Activated CD8-positive, alpha-beta T cell treated with anti-CD3 and anti-CD28 coated beads for 36 hours (primary cell): ENCODE measurements at regions not wholly inside any gene's neighbourhood (a gene's known extent, or its start where the extent isn't known, plus 50 kb on each side); places are given as distances from the start of the nearest gene placed in this dataset.

ENCODE experiments used
- ATAC-seq: fragments of 200-7000 bp; cut with Tn5 transposase; one replicate; pipeline ENCODE4 v1.10.0; 2021; ENCODE audit warnings: mild to moderate bottlenecking, moderate library complexity
- CTCF ChIA-PET: fragments of 350-600 bp; sonication (Branson Sonifier 250); formaldehyde crosslinking; loops from one replicate; lab custom pipeline; 2021; ENCODE audit warnings: antibody characterized with exemption; lab: Charles Lee
- POLR2A ChIA-PET: fragments of 350-600 bp; sonication (Branson Sonifier 250); formaldehyde crosslinking; loops from one replicate; lab custom pipeline; 2021; ENCODE audit warnings: antibody characterized with exemption; lab: Charles Lee
- DNase-seq: peaks from one replicate; pipeline ENCODE4 v3.0.0-alpha.2; 2020
- H3K27ac Mint-ChIP-seq: one replicate; pipeline ENCODE4 v1.8.0; 2021; ENCODE audit warnings: mild to moderate bottlenecking, mixed read lengths
- H3K27me3 Mint-ChIP-seq: one replicate; pipeline ENCODE4 v1.8.0; 2021; ENCODE audit warnings: mixed read lengths
- H3K36me3 Mint-ChIP-seq: one replicate; pipeline ENCODE4 v1.8.0; 2021; ENCODE audit warnings: low read depth, mixed read lengths
- H3K4me1 Mint-ChIP-seq: one replicate; pipeline ENCODE4 v1.8.0; 2021; ENCODE audit warnings: low read depth, mixed read lengths
- H3K4me3 Mint-ChIP-seq: one replicate; pipeline ENCODE4 v1.8.0; 2021; ENCODE audit warnings: mild to moderate bottlenecking, moderate library complexity, mixed read lengths
- H3K9me3 Mint-ChIP-seq: one replicate; pipeline ENCODE4 v1.8.0; 2021; ENCODE audit warnings: mixed read lengths
- intact Hi-C: fragments of 100-400 bp; cut with micrococcal nuclease; formaldehyde crosslinking; loops from one replicate; pipeline ENCODE4 v1.10.0; 2022
- TF ChIP-seq, protein P1 (sequence below): fragments of 200-600 bp; IDR thresholded peaks from one replicate; pipeline ENCODE4 v1.8.0; 2022; ENCODE audit warnings: antibody characterized with exemption, mild to moderate bottlenecking

- Mint-ChIP-seq H3K4me3 (no peak overlapping the region), H3K4me1 (no peaks in the 10 kb centered on the region), H3K36me3 (no peaks in the 10 kb centered on the region), H3K27ac (no peak overlapping the region), H3K9me3 (peaks cover 1% of the 10 kb centered on the region), H3K27me3 (no peaks in the 10 kb centered on the region)
- CTCF ChIA-PET = no interaction called here
- intact Hi-C loops = no loop called here
- POLR2A ChIA-PET = no interaction called here
- DNase-seq (no peak), ATAC-seq (no peak)
- TF ChIP-seq, protein P1, sequence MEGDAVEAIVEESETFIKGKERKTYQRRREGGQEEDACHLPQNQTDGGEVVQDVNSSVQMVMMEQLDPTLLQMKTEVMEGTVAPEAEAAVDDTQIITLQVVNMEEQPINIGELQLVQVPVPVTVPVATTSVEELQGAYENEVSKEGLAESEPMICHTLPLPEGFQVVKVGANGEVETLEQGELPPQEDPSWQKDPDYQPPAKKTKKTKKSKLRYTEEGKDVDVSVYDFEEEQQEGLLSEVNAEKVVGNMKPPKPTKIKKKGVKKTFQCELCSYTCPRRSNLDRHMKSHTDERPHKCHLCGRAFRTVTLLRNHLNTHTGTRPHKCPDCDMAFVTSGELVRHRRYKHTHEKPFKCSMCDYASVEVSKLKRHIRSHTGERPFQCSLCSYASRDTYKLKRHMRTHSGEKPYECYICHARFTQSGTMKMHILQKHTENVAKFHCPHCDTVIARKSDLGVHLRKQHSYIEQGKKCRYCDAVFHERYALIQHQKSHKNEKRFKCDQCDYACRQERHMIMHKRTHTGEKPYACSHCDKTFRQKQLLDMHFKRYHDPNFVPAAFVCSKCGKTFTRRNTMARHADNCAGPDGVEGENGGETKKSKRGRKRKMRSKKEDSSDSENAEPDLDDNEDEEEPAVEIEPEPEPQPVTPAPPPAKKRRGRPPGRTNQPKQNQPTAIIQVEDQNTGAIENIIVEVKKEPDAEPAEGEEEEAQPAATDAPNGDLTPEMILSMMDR = no peak
Measured at GRCh38 chr13:82654861-82655855, 1227.1 kb downstream of the SLITRK1 start.

DNA sequence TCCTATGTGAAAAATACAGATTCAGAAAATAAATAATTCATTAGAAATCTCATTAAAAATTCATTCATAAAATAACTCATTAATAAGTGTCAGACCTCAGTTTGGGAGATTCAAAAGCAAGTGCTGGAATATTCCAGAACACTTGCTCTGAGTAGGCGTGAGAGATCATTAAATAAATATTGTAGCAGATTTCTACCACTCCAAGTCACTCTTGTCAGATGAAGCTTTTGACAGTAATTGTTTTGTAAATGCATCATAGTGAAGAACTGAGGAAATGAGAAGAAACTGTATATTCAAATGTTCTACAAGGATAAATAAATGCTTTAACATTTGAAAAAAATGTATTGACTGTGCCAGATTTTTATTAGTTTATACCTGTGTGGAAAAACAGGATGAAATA, 1228.1 kb downstream of the SLITRK1 start:
- CTCF ChIA-PET = no interaction called here
- H3K27me3 Mint-ChIP-seq = no peaks in the 10 kb centered on the region

GRCh38 chr13:82647540-82647939, 1234.7 kb downstream of the SLITRK1 start:
- TF ChIP-seq, protein P1 = no peak
- POLR2A ChIA-PET = no interaction called here
- intact Hi-C loops = no loop called here
- H3K36me3 Mint-ChIP-seq = no peaks in the 10 kb centered on the region
- ATAC-seq (no peak), DNase-seq (no peak)
- no peaks in the 10 kb centered on the region for H3K27me3 Mint-ChIP-seq
- H3K27ac Mint-ChIP-seq = no peak overlapping the region
- CTCF ChIA-PET = no interaction called here
- H3K9me3 Mint-ChIP-seq = no peaks in the 10 kb centered on the region
- H3K4me1 Mint-ChIP-seq = no peaks in the 10 kb centered on the region
- no peak overlapping the region for H3K4me3 Mint-ChIP-seq

More for the DNA sequence above, 1228.1 kb downstream of the SLITRK1 start:
- H3K4me1 Mint-ChIP-seq = no peaks in the 10 kb centered on the region
- H3K36me3 Mint-ChIP-seq = no peaks in the 10 kb centered on the region
- TF ChIP-seq, protein P1 = no peak
- intact Hi-C loops = no loop called here
- H3K27ac Mint-ChIP-seq = no peak overlapping the region
- POLR2A ChIA-PET = no interaction called here
- H3K4me3 Mint-ChIP-seq = no peak overlapping the region
- DNase-seq = no peak
- peaks cover 1% of the 10 kb centered on the region for H3K9me3 Mint-ChIP-seq
- ATAC-seq = no peak

DNA sequence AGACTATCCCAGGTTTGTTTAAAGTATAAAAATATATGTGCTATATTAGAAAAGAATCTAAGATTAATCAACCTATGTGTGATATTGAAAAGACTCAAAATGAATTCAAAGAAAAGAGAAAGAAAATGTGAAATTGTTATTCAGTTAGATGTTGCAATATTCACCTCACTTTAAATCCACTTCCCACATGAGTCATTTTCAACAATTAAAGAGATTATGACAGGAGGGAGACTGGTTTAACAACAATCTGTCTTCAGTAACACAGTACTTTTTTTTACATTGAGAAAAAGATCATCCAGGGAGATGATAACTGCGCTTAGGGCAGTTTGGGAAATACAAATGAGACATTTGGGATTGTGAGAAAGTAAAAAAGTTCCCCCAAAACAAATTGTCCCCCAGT, 1246.2 kb downstream of the SLITRK1 start:
- CTCF ChIA-PET = no interaction called here

DNA sequence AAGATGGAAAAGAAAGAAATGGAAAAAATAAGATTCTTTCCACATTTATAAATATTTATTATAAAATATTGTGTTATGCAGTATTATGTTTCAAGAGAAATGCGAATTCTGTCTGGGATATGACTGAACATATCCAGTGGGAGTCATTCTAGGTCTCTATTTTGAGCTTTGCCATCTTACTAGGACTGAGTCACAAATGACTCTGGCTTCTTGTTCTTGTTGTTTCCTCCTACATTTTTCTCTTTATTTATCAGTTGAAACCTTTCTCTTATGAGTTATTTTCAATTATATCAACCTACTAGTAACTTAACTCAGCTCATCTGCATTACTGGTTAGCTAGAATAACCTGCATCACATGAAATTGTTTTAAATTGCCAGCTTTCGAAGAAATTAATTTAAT, 1247.3 kb downstream of the SLITRK1 start:
- ATAC-seq = no peak
- no peaks in the 10 kb centered on the region for H3K27me3 Mint-ChIP-seq
- H3K36me3 Mint-ChIP-seq = no peaks in the 10 kb centered on the region
- no peak overlapping the region for H3K27ac Mint-ChIP-seq
- TF ChIP-seq, protein P1 = no peak
- ChIA-PET POLR2A (no interaction called here), CTCF (no interaction called here)
- H3K4me3 Mint-ChIP-seq = no peak overlapping the region
- intact Hi-C loops = no loop called here
- peaks cover 9% of the 10 kb centered on the region for H3K9me3 Mint-ChIP-seq
- DNase-seq = no peak
- no peaks in the 10 kb centered on the region for H3K4me1 Mint-ChIP-seq

More for the DNA sequence above, 1246.2 kb downstream of the SLITRK1 start:
- H3K36me3 Mint-ChIP-seq = no peaks in the 10 kb centered on the region
- no peak overlapping the region for H3K4me3 Mint-ChIP-seq
- TF ChIP-seq, protein P1 = no peak
- intact Hi-C loops = no loop called here
- no peak overlapping the region for H3K27ac Mint-ChIP-seq
- H3K9me3 Mint-ChIP-seq = peaks cover 9% of the 10 kb centered on the region
- no peak for ATAC-seq
- H3K27me3 Mint-ChIP-seq = no peaks in the 10 kb centered on the region
- no peak for DNase-seq
- POLR2A ChIA-PET = no interaction called here
- H3K4me1 Mint-ChIP-seq = no peaks in the 10 kb centered on the region
